DND-41 (cell line): ENCODE measurements at regions not wholly inside any gene's neighbourhood (a gene's known extent, or its start where the extent isn't known, plus 50 kb on each side); places are given as distances from the start of the nearest gene placed in this dataset.

Experiments used
- ATAC-seq: fragments of 200-7000 bp; cut with Tn5 transposase; 3 replicates; pipeline ENCODE4 v1.9.1; 2021; ENCODE audit warnings: low read depth; ENCODE audit not compliant: insufficient read depth
- DNase-seq: peaks from one replicate; pipeline ENCODE4 v3.0.0-alpha.2; 2020
- H2AFZ ChIP-seq: 2 replicates; pipeline ENCODE4 v1.6.0; 2012; ENCODE audit warnings: low read depth, low read length
- H3K27ac ChIP-seq: 2 replicates; pipeline ENCODE4 v1.5.1; 2012; ENCODE audit warnings: low read length, inconsistent platforms
- H3K27me3 ChIP-seq: fragments of 200-600 bp; sonication (generic); 2 replicates; pipeline ENCODE4 v1.6.0; 2012; ENCODE audit warnings: low read length, mild to moderate bottlenecking, inconsistent platforms; ENCODE audit not compliant: insufficient read depth, poor library complexity
- H3K36me3 ChIP-seq: 2 replicates; pipeline ENCODE4 v1.5.1; 2012; ENCODE audit warnings: low read length, inconsistent platforms; ENCODE audit not compliant: insufficient read depth
- H3K4me1 ChIP-seq: 2 replicates; pipeline ENCODE4 v1.5.1; 2012; ENCODE audit warnings: mild to moderate bottlenecking, low read length; ENCODE audit not compliant: insufficient read depth
- H3K4me2 ChIP-seq: 2 replicates; pipeline ENCODE4 v1.6.0; 2012; ENCODE audit warnings: mild to moderate bottlenecking, moderate library complexity, low read length, inconsistent platforms; ENCODE audit not compliant: insufficient read depth
- H3K4me3 ChIP-seq, 2 experiments: fragments of 200-600 bp in 1 of 2; shearing (Covaris generic) in 1 of 2; 2 replicates each; pipeline ENCODE4 v1.5.1; 2012 to 2016; ENCODE audit warnings: inconsistent platforms in 2 of 2, low read length in 2 of 2, mild to moderate bottlenecking in 2 of 2, low read depth in 1 of 2, moderate library complexity in 1 of 2
- H3K79me2 ChIP-seq: 2 replicates; pipeline ENCODE4 v1.6.0; 2012; ENCODE audit warnings: low read length, inconsistent platforms; ENCODE audit not compliant: insufficient read depth
- H3K9ac ChIP-seq: 2 replicates; pipeline ENCODE4 v1.6.0; 2012; ENCODE audit warnings: low read depth, mild to moderate bottlenecking, inconsistent platforms, low read length, moderate library complexity
- H3K9me3 ChIP-seq: 2 replicates; pipeline ENCODE4 v1.5.1; 2012; ENCODE audit warnings: low read length, moderate library complexity, mild to moderate bottlenecking, inconsistent platforms; ENCODE audit not compliant: insufficient read depth, severe bottlenecking
- H4K20me1 ChIP-seq: 2 replicates; pipeline ENCODE4 v1.6.0; 2012; ENCODE audit warnings: low read length; ENCODE audit not compliant: insufficient read depth
- CTCF ChIP-seq: IDR thresholded peaks from 2 replicates; pipeline ENCODE4 v1.5.1; 2012; ENCODE audit warnings: borderline replicate concordance, low read length, moderate library complexity, mild to moderate bottlenecking; ENCODE audit not compliant: poor library complexity, severe bottlenecking; ENCODE audit errors: extremely low read depth
- EZH2 ChIP-seq: IDR thresholded peaks from 3 replicates; pipeline ENCODE4 v1.6.1; 2012; ENCODE audit warnings: borderline replicate concordance, low read depth, mild to moderate bottlenecking, moderate library complexity, low read length, inconsistent platforms; ENCODE audit not compliant: severe bottlenecking

GRCh38 chr6:113202852-113203714 is 654.1 kb upstream of the MARCKS start:
- ATAC-seq = no peak
- H3K4me3 ChIP-seq = no peak overlapping the region
- no peak overlapping the region for H3K4me2 ChIP-seq
- no peaks in the 10 kb centered on the region for H3K4me1 ChIP-seq
- no peak overlapping the region for H2AFZ ChIP-seq
- H3K9ac ChIP-seq = no peak overlapping the region
- H4K20me1 ChIP-seq = no peaks in the 10 kb centered on the region
- H3K79me2 ChIP-seq = no peaks in the 10 kb centered on the region
- H3K9me3 ChIP-seq = no peaks in the 10 kb centered on the region
- no peak overlapping the region for H3K27ac ChIP-seq
- no peaks in the 10 kb centered on the region for H3K27me3 ChIP-seq
- no peaks in the 10 kb centered on the region for H3K36me3 ChIP-seq
- TF ChIP-seq CTCF (no peak), EZH2 (no peak)
- no peak for DNase-seq

GRCh38 chr6:113203715-113204110 is 653.4 kb upstream of the MARCKS start:
- no peak for TF ChIP-seq CTCF
- no peak for TF ChIP-seq EZH2
- H3K4me2 ChIP-seq = no peak overlapping the region
- no peaks in the 10 kb centered on the region for H3K79me2 ChIP-seq
- ATAC-seq = no peak
- no peak for DNase-seq
- no peak overlapping the region for H3K9ac ChIP-seq
- H3K9me3 ChIP-seq = no peaks in the 10 kb centered on the region
- H2AFZ ChIP-seq = no peak overlapping the region
- no peaks in the 10 kb centered on the region for H3K27me3 ChIP-seq
- H3K27ac ChIP-seq = no peak overlapping the region
- H3K4me1 ChIP-seq = no peaks in the 10 kb centered on the region
- H3K36me3 ChIP-seq = no peaks in the 10 kb centered on the region
- no peak overlapping the region for H3K4me3 ChIP-seq
- H4K20me1 ChIP-seq = no peaks in the 10 kb centered on the region

GRCh38 chr6:113205553-113205952 is 651.6 kb upstream of the MARCKS start:
- H2AFZ ChIP-seq = no peak overlapping the region
- H3K9me3 ChIP-seq = no peaks in the 10 kb centered on the region
- H4K20me1 ChIP-seq = no peaks in the 10 kb centered on the region
- no peak overlapping the region for H3K4me3 ChIP-seq
- H3K4me1 ChIP-seq = no peaks in the 10 kb centered on the region
- TF ChIP-seq EZH2 = no peak
- TF ChIP-seq CTCF = no peak
- H3K9ac ChIP-seq = no peak overlapping the region
- ATAC-seq = no peak
- no peak overlapping the region for H3K4me2 ChIP-seq
- H3K27ac ChIP-seq = no peak overlapping the region
- H3K36me3 ChIP-seq = no peaks in the 10 kb centered on the region
- H3K27me3 ChIP-seq = no peaks in the 10 kb centered on the region
- no peak for DNase-seq
- no peaks in the 10 kb centered on the region for H3K79me2 ChIP-seq
